Panc1 (cell line): ENCODE measurements at regions not wholly inside any gene's neighbourhood (a gene's known extent, or its start where the extent isn't known, plus 50 kb on each side); places are given as distances from the start of the nearest gene placed in this dataset.

Source experiments
- ATAC-seq: fragments of 200-7000 bp; cut with Tn5 transposase; 2 replicates; pipeline ENCODE4 v1.9.1; 2020; ENCODE audit warnings: mild to moderate bottlenecking, moderate library complexity
- BruUV-seq: library from RNA; stranded (reverse); fragments of 400-500 nt; replicated peaks from 2 replicates; lab custom pipeline; 2021; lab: Mats Ljungman, UMichigan
- CTCF ChIA-PET: fragments of 300-600 bp; sonication (Branson Sonifier 250); formaldehyde crosslinking; loops from one replicate; lab custom pipeline; 2022; ENCODE audit warnings: antibody characterized with exemption; lab: Charles Lee
- POLR2A ChIA-PET: fragments of 300-600 bp; sonication (Branson Sonifier 250); formaldehyde crosslinking; loops from one replicate; lab custom pipeline; 2022; ENCODE audit warnings: antibody characterized with exemption; lab: Charles Lee
- DNase-seq: peaks from one replicate; pipeline ENCODE4 v3.0.0-alpha.2; 2010; ENCODE audit warnings: low read depth, low spot score
- H3K27ac ChIP-seq: 2 replicates; pipeline ENCODE4 v1.5.1; 2011; ENCODE audit warnings: mild to moderate bottlenecking, low read length, inconsistent platforms
- H3K27me3 ChIP-seq: fragments of 200-500 bp; sonication (Bioruptor generic); 2 replicates; pipeline ENCODE4 v1.6.0; 2014; ENCODE audit warnings: low read length, inconsistent platforms; ENCODE audit not compliant: control insufficient read depth, insufficient read depth
- H3K36me3 ChIP-seq: fragments of 200-500 bp; sonication (Bioruptor generic); 2 replicates; pipeline ENCODE4 v1.5.1; 2014; ENCODE audit warnings: inconsistent platforms, mild to moderate bottlenecking, low read length, moderate library complexity; ENCODE audit not compliant: control insufficient read depth, insufficient read depth
- H3K4me1 ChIP-seq: 2 replicates; pipeline ENCODE4 v1.5.1; 2011; ENCODE audit warnings: inconsistent platforms, mild to moderate bottlenecking, low read length, moderate library complexity; ENCODE audit not compliant: control insufficient read depth, insufficient read depth
- H3K4me3 ChIP-seq, 2 experiments: 2 replicates each; pipeline ENCODE4 v1.5.1; 2011 to 2012; ENCODE audit warnings: low read depth in 2 of 2, low read length in 2 of 2, mild to moderate bottlenecking in 2 of 2, inconsistent platforms in 1 of 2, moderate library complexity in 1 of 2
- H3K9me3 ChIP-seq: fragments of 200-500 bp; sonication (Bioruptor generic); 2 replicates; pipeline ENCODE4 v1.5.1; 2014; ENCODE audit warnings: low read depth, mild to moderate bottlenecking, inconsistent platforms, low read length, moderate library complexity; ENCODE audit not compliant: control insufficient read depth, insufficient read depth
- POLR2AphosphoS5 ChIP-seq: IDR thresholded peaks from 2 replicates; pipeline ENCODE4 v1.6.1; 2012; ENCODE audit warnings: mild to moderate bottlenecking, low read depth, low read length, moderate library complexity
- SIN3A ChIP-seq: IDR thresholded peaks from 2 replicates; pipeline ENCODE4 v1.6.1; 2012; ENCODE audit warnings: low read depth, mild to moderate bottlenecking, low read length, moderate library complexity, borderline replicate concordance; ENCODE audit not compliant: insufficient read depth
- TCF7L2 ChIP-seq: IDR thresholded peaks from 2 replicates; pipeline ENCODE4 v1.6.1; 2011; ENCODE audit warnings: mild to moderate bottlenecking, low read depth, low read length, inconsistent platforms
- in situ Hi-C: cut with HindIII; loops from 2 replicates; pipeline ENCODE4 v1.10.0; 2016; ENCODE audit warnings: low sequenced_read_pairs, low pct_unique_long_range_greater_than_20kb
- intact Hi-C: fragments of 100-400 bp; cut with micrococcal nuclease; formaldehyde crosslinking; loops from one replicate; pipeline ENCODE4 v1.10.0; 2022; ENCODE audit not compliant: unreplicated experiment
- TF ChIP-seq, protein P1 (sequence below): fragments of 450-650 bp; IDR thresholded peaks from 2 replicates; pipeline ENCODE4 v1.5.1; 2017; ENCODE audit warnings: mild to moderate bottlenecking
- TF ChIP-seq, protein P2 (sequence below), 2 experiments: IDR thresholded peaks; 2 replicates each; pipeline ENCODE4 v1.6.1; 2011 to 2012; ENCODE audit warnings: low read depth in 2 of 2, control low read depth in 1 of 2, low read length in 1 of 2, mild to moderate bottlenecking in 1 of 2, moderate library complexity in 1 of 2; ENCODE audit not compliant: insufficient read depth in 1 of 2

DNA sequence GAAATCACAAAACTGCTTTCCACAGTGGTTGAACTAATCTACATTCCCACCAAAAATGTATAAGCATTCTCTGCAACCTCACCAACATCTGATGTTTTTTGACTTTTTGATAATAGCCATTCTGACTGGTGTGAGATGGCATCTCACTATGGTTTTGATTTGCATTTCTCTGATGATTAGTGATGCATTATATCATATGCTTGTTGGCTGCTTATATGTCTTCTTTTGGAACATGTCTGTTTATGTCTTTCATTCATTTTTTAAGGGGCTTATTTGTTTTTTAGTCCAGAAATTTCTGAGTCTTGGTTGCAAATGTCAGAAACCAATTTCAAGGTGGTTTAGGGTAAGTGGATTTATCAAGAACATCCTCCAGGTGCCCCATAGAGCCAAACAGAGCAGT is 484.8 kb upstream of the TSHZ3 start:
- ATAC-seq: no peak
- in situ Hi-C loops: no loop called here

DNA sequence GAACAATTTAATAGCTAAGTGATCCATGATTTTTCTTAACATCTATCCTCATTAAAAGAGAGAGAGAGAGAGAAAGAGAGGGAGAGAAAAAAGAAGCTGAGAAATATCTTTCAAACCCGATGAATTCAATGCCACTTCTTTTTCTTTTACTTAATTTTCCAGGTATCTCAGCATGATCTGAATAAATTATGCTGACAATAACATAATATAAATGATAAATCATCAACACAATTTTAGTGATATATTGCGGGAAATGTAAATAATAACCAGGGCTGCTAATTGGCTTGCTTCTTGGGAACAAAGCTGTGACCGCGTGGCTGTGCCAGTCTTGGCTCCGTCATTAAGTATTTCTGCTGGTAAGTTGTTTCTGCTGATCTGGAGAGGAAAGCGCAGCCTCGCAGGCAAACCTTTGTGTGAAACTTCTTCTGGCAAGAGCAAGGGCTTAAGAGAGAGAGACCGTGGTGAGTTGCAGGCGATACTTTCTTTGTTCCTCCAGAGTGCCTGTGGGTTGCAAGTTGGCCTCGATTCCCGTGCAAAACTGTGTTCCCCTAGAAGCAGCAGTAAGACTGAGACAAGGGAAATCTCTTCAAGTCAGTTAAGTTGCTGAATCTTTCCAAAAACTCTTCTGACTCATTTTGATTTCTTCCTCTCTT is 489.1 kb upstream of the TSHZ3 start:
- H3K4me1 ChIP-seq: no peaks in the 10 kb centered on the region
- H3K9me3 ChIP-seq: no peaks in the 10 kb centered on the region
- H3K4me3 ChIP-seq: no peak overlapping the region
- TF ChIP-seq POLR2AphosphoS5 (no peak), TCF7L2 (no peak), SIN3A (no peak)
- ATAC-seq (no peak), DNase-seq (no peak)
- no TSS peak for BruUV-seq
- in situ Hi-C loops (no loop called here), intact Hi-C loops (no loop called here)
- no peak overlapping the region for H3K27ac ChIP-seq
- H3K36me3 ChIP-seq: no peaks in the 10 kb centered on the region
- H3K27me3 ChIP-seq: no peaks in the 10 kb centered on the region
- POLR2A ChIA-PET: no interaction called here
- CTCF ChIA-PET: no interaction called here

More for the DNA sequence above, 484.8 kb upstream of the TSHZ3 start:
- CTCF ChIA-PET: no interaction called here
- TF ChIP-seq TCF7L2: no peak
- TF ChIP-seq, protein P1, sequence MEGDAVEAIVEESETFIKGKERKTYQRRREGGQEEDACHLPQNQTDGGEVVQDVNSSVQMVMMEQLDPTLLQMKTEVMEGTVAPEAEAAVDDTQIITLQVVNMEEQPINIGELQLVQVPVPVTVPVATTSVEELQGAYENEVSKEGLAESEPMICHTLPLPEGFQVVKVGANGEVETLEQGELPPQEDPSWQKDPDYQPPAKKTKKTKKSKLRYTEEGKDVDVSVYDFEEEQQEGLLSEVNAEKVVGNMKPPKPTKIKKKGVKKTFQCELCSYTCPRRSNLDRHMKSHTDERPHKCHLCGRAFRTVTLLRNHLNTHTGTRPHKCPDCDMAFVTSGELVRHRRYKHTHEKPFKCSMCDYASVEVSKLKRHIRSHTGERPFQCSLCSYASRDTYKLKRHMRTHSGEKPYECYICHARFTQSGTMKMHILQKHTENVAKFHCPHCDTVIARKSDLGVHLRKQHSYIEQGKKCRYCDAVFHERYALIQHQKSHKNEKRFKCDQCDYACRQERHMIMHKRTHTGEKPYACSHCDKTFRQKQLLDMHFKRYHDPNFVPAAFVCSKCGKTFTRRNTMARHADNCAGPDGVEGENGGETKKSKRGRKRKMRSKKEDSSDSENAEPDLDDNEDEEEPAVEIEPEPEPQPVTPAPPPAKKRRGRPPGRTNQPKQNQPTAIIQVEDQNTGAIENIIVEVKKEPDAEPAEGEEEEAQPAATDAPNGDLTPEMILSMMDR: no peak
- TF ChIP-seq POLR2AphosphoS5: no peak
- TF ChIP-seq, protein P2, sequence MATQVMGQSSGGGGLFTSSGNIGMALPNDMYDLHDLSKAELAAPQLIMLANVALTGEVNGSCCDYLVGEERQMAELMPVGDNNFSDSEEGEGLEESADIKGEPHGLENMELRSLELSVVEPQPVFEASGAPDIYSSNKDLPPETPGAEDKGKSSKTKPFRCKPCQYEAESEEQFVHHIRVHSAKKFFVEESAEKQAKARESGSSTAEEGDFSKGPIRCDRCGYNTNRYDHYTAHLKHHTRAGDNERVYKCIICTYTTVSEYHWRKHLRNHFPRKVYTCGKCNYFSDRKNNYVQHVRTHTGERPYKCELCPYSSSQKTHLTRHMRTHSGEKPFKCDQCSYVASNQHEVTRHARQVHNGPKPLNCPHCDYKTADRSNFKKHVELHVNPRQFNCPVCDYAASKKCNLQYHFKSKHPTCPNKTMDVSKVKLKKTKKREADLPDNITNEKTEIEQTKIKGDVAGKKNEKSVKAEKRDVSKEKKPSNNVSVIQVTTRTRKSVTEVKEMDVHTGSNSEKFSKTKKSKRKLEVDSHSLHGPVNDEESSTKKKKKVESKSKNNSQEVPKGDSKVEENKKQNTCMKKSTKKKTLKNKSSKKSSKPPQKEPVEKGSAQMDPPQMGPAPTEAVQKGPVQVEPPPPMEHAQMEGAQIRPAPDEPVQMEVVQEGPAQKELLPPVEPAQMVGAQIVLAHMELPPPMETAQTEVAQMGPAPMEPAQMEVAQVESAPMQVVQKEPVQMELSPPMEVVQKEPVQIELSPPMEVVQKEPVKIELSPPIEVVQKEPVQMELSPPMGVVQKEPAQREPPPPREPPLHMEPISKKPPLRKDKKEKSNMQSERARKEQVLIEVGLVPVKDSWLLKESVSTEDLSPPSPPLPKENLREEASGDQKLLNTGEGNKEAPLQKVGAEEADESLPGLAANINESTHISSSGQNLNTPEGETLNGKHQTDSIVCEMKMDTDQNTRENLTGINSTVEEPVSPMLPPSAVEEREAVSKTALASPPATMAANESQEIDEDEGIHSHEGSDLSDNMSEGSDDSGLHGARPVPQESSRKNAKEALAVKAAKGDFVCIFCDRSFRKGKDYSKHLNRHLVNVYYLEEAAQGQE (IDR thresholded peaks at IDR 0.05; ENCODE audit: insufficient read depth in 1 of 2, low read depth in 2 of 2, low read length in 1 of 2): no peak
- no peak for TF ChIP-seq SIN3A
- intact Hi-C loops: no loop called here
- no peaks in the 10 kb centered on the region for H3K9me3 ChIP-seq
- POLR2A ChIA-PET: no interaction called here
- no TSS peak for BruUV-seq
- no peaks in the 10 kb centered on the region for H3K36me3 ChIP-seq
- H3K27me3 ChIP-seq: no peaks in the 10 kb centered on the region; the same call in 1 of the 2 replicates
- no peak overlapping the region for H3K4me3 ChIP-seq
- no peak for DNase-seq
- H3K4me1 ChIP-seq: no peaks in the 10 kb centered on the region
- H3K27ac ChIP-seq: no peak overlapping the region

DNA sequence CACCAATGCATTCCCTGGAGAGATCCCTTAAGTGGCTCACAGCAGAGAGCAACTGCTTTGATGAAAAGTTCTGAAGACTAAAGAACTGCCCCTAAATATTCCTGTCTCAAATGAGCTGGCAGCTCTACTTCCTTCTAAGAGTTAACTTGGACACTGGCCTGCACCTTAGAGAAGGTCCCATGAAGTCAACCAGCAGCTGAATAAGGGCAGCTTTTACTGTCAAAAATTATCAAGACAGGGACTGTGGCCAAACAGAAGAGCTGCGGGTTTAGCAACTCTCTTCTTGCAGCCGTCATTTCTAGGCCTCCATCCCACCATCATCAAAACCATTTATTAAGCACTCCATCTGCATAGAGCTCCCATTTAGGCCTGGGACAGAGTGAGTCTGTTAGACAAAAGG is 491.1 kb upstream of the TSHZ3 start:
- Histone ChIP-seq H3K27ac (no peak overlapping the region), H3K27me3 (no peaks in the 10 kb centered on the region), H3K4me1 (no peaks in the 10 kb centered on the region), H3K36me3 (no peaks in the 10 kb centered on the region), H3K9me3 (no peaks in the 10 kb centered on the region), H3K4me3 (no peak overlapping the region)
- ChIA-PET CTCF (no interaction called here), POLR2A (no interaction called here)
- BruUV-seq: no TSS peak
- intact Hi-C loops (no loop called here), in situ Hi-C loops (no loop called here)
- DNase-seq (no peak), ATAC-seq (no peak)
- TF ChIP-seq, protein P2 (IDR thresholded peaks at IDR 0.05; ENCODE audit: insufficient read depth in 1 of 2, low read depth in 2 of 2, low read length in 1 of 2): no peak
- TF ChIP-seq POLR2AphosphoS5: no peak
- TF ChIP-seq SIN3A: no peak
- TF ChIP-seq, protein P1: no peak
- no peak for TF ChIP-seq TCF7L2
